ENCODE measurements at regions not wholly inside any gene's neighbourhood (a gene's known extent, or its start where the extent isn't known, plus 50 kb on each side); places are given as distances from the start of the nearest gene placed in this dataset.

DNA sequence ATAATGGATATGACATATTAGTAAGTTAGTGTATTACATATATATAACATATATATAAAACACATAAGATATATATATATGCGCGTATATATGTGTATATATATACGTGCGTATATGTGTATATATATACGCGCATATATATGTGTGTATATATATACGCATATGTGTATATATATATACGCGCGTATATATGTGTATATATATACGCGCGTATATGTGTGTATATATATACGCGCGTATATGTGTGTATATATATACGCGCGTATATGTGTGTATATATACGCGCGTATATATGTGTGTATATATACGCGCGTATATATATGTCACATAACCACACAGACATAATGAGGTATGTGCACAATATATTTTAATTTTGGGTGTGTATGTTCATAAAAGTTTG, 327.8 kb downstream of the MEIS1 start:
- TF ChIP-seq, protein P1, sequence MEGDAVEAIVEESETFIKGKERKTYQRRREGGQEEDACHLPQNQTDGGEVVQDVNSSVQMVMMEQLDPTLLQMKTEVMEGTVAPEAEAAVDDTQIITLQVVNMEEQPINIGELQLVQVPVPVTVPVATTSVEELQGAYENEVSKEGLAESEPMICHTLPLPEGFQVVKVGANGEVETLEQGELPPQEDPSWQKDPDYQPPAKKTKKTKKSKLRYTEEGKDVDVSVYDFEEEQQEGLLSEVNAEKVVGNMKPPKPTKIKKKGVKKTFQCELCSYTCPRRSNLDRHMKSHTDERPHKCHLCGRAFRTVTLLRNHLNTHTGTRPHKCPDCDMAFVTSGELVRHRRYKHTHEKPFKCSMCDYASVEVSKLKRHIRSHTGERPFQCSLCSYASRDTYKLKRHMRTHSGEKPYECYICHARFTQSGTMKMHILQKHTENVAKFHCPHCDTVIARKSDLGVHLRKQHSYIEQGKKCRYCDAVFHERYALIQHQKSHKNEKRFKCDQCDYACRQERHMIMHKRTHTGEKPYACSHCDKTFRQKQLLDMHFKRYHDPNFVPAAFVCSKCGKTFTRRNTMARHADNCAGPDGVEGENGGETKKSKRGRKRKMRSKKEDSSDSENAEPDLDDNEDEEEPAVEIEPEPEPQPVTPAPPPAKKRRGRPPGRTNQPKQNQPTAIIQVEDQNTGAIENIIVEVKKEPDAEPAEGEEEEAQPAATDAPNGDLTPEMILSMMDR (IDR thresholded peaks at IDR 0.05; ENCODE audit: poor library complexity, severe bottlenecking): no peak
- TF ChIP-seq RAD21 (conservative IDR thresholded peaks at IDR 0.05): no peak
